Prostate gland (tissue), 2 donors: ENCODE measurements at regions not wholly inside any gene's neighbourhood (a gene's known extent, or its start where the extent isn't known, plus 50 kb on each side); places are given as distances from the start of the nearest gene placed in this dataset.

Source experiments
- DNase-seq: peaks from one replicate; pipeline ENCODE4 v3.0.0-alpha.2; 2019; ENCODE audit warnings: low spot score
- H3K27ac ChIP-seq, 2 donors: fragments of 200-600 bp; sonication (generic); 2 replicates each; pipeline ENCODE4 v1.5.1; 2017 to 2019
- H3K27me3 ChIP-seq: fragments of 200-600 bp; sonication (generic); replicated peaks from 2 replicates; pipeline ENCODE4 v1.5.1; 2019; ENCODE audit not compliant: insufficient read depth
- H3K36me3 ChIP-seq, 2 donors: fragments of 200-600 bp; sonication (generic); 1 replicate in 1 of 2; 2 replicates in 1 of 2; pipeline versions ENCODE4 v1.5.1 to v1.8.1; 2017 to 2019
- H3K4me1 ChIP-seq: fragments of 200-600 bp; sonication (generic); replicated peaks from 2 replicates; pipeline ENCODE4 v1.5.1; 2019
- H3K4me3 ChIP-seq, 2 donors: fragments of 200-600 bp; sonication (generic); 2 replicates each; pipeline ENCODE4 v1.5.1; 2017 to 2019
- H3K9me3 ChIP-seq: fragments of 200-600 bp; sonication (generic); 2 replicates; pipeline ENCODE4 v1.5.1; 2017
- CTCF ChIP-seq, 4 experiments: fragments of 200-600 bp in 2 of 4; fragments of 450-650 bp in 2 of 4; sonication (generic) in 2 of 4; IDR thresholded peaks; 1 replicate in 3 of 4; 2 replicates in 1 of 4; pipeline ENCODE4 v1.5.1; 2016 to 2019; ENCODE audit warnings: antibody characterized with exemption in 4 of 4, mild to moderate bottlenecking in 2 of 4, moderate library complexity in 2 of 4
- POLR2A ChIP-seq: fragments of 450-650 bp; IDR thresholded peaks from one replicate; pipeline ENCODE4 v1.6.1; 2016; ENCODE audit warnings: antibody characterized with exemption, mild to moderate bottlenecking
- POLR2AphosphoS5 ChIP-seq: sonication (generic); formaldehyde crosslinking; IDR thresholded peaks from one replicate; pipeline ENCODE4 v1.6.1; 2017; ENCODE audit warnings: antibody characterized with exemption
- WGBS: methylation state at CpG from one replicate; pipeline ENCODE4 v1.1.5; 2018; 5-methylcytosine and 5-hydroxymethylcytosine counted together
- intact Hi-C: fragments of 100-400 bp; cut with DNase I; formaldehyde crosslinking; loops from one replicate; pipeline ENCODE4 v1.14.2; 2022

- no peak for DNase-seq
- Histone ChIP-seq H3K36me3 (no peaks in the 10 kb centered on the region), H3K27me3 (no peaks in the 10 kb centered on the region), H3K4me3 (no peak overlapping the region), H3K27ac (no peak overlapping the region), H3K9me3 (no peaks in the 10 kb centered on the region), H3K4me1 (peaks cover 8% of the 10 kb centered on the region)
- intact Hi-C loops, result loop anchor here (10.0 kb wide), 1 partner anchor 695 kb away; no protein-coding TSS in a partner anchor
- 70% methylated on average over 4 of the region's 4 CpGs for WGBS
- no peak for TF ChIP-seq POLR2A
- no peak for TF ChIP-seq CTCF (IDR thresholded peaks at IDR 0.05)
- no peak for TF ChIP-seq POLR2AphosphoS5
Observed at GRCh38 chr15:38879909-38880471, 315.4 kb upstream of the RASGRP1 start.

- no peaks in the 10 kb centered on the region for H3K27me3 ChIP-seq
- H3K4me3 ChIP-seq, result no peak overlapping the region
- no peak for TF ChIP-seq POLR2A
- TF ChIP-seq CTCF (IDR thresholded peaks at IDR 0.05), result no peak
- no peak for DNase-seq
- intact Hi-C loops, result no loop called here
- no peaks in the 10 kb centered on the region for H3K36me3 ChIP-seq
- H3K4me1 ChIP-seq, result peaks cover 11% of the 10 kb centered on the region
- H3K27ac ChIP-seq, result no peak overlapping the region
- WGBS, result 59% methylated on average over 3 of the region's 3 CpGs
- H3K9me3 ChIP-seq, result no peaks in the 10 kb centered on the region
Observed at GRCh38 chr15:38882221-38882620, 317.6 kb upstream of the RASGRP1 start.

GRCh38 chr15:38883987-38884386 lies 319.4 kb upstream of the RASGRP1 start:
- Histone ChIP-seq H3K9me3 (no peaks in the 10 kb centered on the region), H3K4me1 (peaks cover 6% of the 10 kb centered on the region)
- TF ChIP-seq POLR2A, result no peak
- no peak for TF ChIP-seq POLR2AphosphoS5
- no peak for TF ChIP-seq CTCF (IDR thresholded peaks at IDR 0.05)

GRCh38 chr15:38885001-38885400 lies 320.4 kb upstream of the RASGRP1 start:
- Histone ChIP-seq H3K4me1 (peaks cover 6% of the 10 kb centered on the region), H3K27ac (no peak overlapping the region), H3K27me3 (no peaks in the 10 kb centered on the region), H3K36me3 (no peaks in the 10 kb centered on the region), H3K4me3 (no peak overlapping the region), H3K9me3 (no peaks in the 10 kb centered on the region)
- DNase-seq, result no peak
- WGBS, result 65% methylated on average over 3 of the region's 3 CpGs
- no peak for TF ChIP-seq CTCF (IDR thresholded peaks at IDR 0.05)
- TF ChIP-seq POLR2A, result no peak
- TF ChIP-seq POLR2AphosphoS5, result no peak
- intact Hi-C loops, result no loop called here

More at GRCh38 chr15:38883987-38884386, 319.4 kb upstream of the RASGRP1 start:
- H3K36me3 ChIP-seq, result no peaks in the 10 kb centered on the region
- WGBS, result 39% methylated on average over 1 of the region's 1 CpG
- DNase-seq, result no peak
- H3K4me3 ChIP-seq, result no peak overlapping the region
- no peak overlapping the region for H3K27ac ChIP-seq
- intact Hi-C loops, result no loop called here
- no peaks in the 10 kb centered on the region for H3K27me3 ChIP-seq

- Histone ChIP-seq H3K9me3 (no peaks in the 10 kb centered on the region), H3K27ac (no peak overlapping the region), H3K4me3 (no peak overlapping the region), H3K27me3 (no peaks in the 10 kb centered on the region), H3K4me1 (peaks cover 6% of the 10 kb centered on the region), H3K36me3 (no peaks in the 10 kb centered on the region)
- peak; percentile 38 for DNase-seq
- WGBS, result 10% methylated on average over 4 of the region's 4 CpGs
- intact Hi-C loops, result no loop called here
- TF ChIP-seq POLR2AphosphoS5 (peak; percentile 52), CTCF (IDR thresholded peaks at IDR 0.05) (no peak), POLR2A (no peak)
Observed at GRCh38 chr15:38885471-38885952, 320.9 kb upstream of the RASGRP1 start.
